Thyroid gland (tissue), 4 donors: ENCODE measurements at regions not wholly inside any gene's neighbourhood (a gene's known extent, or its start where the extent isn't known, plus 50 kb on each side); places are given as distances from the start of the nearest gene placed in this dataset.

Experiments
- POLR2A ChIP-seq, 2 donors: fragments of 450-650 bp; IDR thresholded peaks; one replicate each; pipeline ENCODE4 v1.6.1; 2017; ENCODE audit warnings: antibody characterized with exemption in 2 of 2, mild to moderate bottlenecking in 2 of 2, moderate library complexity in 1 of 2
- TF ChIP-seq, protein P1 (sequence below), 6 experiments: fragments of 200-600 bp in 3 of 6; fragments of 450-650 bp in 3 of 6; sonication (generic) in 3 of 6; IDR thresholded peaks; one replicate each; pipeline ENCODE4 v1.5.1; 2016 to 2019; ENCODE audit warnings: antibody characterized with exemption in 6 of 6, mild to moderate bottlenecking in 2 of 6, inconsistent platforms in 1 of 6, moderate library complexity in 1 of 6

- TF ChIP-seq, protein P1, sequence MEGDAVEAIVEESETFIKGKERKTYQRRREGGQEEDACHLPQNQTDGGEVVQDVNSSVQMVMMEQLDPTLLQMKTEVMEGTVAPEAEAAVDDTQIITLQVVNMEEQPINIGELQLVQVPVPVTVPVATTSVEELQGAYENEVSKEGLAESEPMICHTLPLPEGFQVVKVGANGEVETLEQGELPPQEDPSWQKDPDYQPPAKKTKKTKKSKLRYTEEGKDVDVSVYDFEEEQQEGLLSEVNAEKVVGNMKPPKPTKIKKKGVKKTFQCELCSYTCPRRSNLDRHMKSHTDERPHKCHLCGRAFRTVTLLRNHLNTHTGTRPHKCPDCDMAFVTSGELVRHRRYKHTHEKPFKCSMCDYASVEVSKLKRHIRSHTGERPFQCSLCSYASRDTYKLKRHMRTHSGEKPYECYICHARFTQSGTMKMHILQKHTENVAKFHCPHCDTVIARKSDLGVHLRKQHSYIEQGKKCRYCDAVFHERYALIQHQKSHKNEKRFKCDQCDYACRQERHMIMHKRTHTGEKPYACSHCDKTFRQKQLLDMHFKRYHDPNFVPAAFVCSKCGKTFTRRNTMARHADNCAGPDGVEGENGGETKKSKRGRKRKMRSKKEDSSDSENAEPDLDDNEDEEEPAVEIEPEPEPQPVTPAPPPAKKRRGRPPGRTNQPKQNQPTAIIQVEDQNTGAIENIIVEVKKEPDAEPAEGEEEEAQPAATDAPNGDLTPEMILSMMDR (IDR thresholded peaks at IDR 0.05) = no peak
- TF ChIP-seq POLR2A (IDR thresholded peaks at IDR 0.05) = no peak
These were observed 254.5 kb downstream of the BUB3 start for GRCh38 chr10:123408660-123409059.
